ENCODE measurements at regions not wholly inside any gene's neighbourhood (a gene's known extent, or its start where the extent isn't known, plus 50 kb on each side); places are given as distances from the start of the nearest gene placed in this dataset.

GRCh38 chr10:128711806-128712205 is 585.6 kb upstream of the MKI67 start:
- no peak overlapping the region for H3K4me3 ChIP-seq (ENCODE audit: low read depth, low read length)
- TF ChIP-seq CTCF (IDR thresholded peaks at IDR 0.05; ENCODE audit: insufficient read depth, low read length, missing control alignments) = no peak
- no peak for DNase-seq (ENCODE audit: low read depth, low spot score)
- ChIA-PET POLR2A (no interaction called here), CTCF (no interaction called here)

- no peak for TF ChIP-seq CTCF (IDR thresholded peaks at IDR 0.05; ENCODE audit: insufficient read depth, low read length, missing control alignments)
- H3K4me3 ChIP-seq (ENCODE audit: low read depth, low read length) = no peak overlapping the region
- CTCF ChIA-PET = no interaction called here
- POLR2A ChIA-PET = no interaction called here
- DNase-seq (ENCODE audit: low read depth, low spot score) = no peak
Measured at GRCh38 chr10:128712661-128713400, 586.6 kb upstream of the MKI67 start.

GRCh38 chr10:128713471-128713870 is 587.2 kb upstream of the MKI67 start:
- no peak for DNase-seq (ENCODE audit: low read depth, low spot score)
- no peak overlapping the region for H3K4me3 ChIP-seq (ENCODE audit: low read depth, low read length)
- POLR2A ChIA-PET = no interaction called here
- TF ChIP-seq CTCF (IDR thresholded peaks at IDR 0.05; ENCODE audit: insufficient read depth, low read length, missing control alignments) = no peak
- CTCF ChIA-PET = no interaction called here

GRCh38 chr10:128713874-128714570 is 587.8 kb upstream of the MKI67 start:
- H3K4me3 ChIP-seq (ENCODE audit: low read depth, low read length) = no peak overlapping the region
- TF ChIP-seq CTCF (IDR thresholded peaks at IDR 0.05; ENCODE audit: insufficient read depth, low read length, missing control alignments) = no peak
- DNase-seq (ENCODE audit: low read depth, low spot score) = no peak
- POLR2A ChIA-PET = no interaction called here
- CTCF ChIA-PET = no interaction called here

- DNase-seq (ENCODE audit: low read depth, low spot score) = no peak
- TF ChIP-seq CTCF (IDR thresholded peaks at IDR 0.05; ENCODE audit: insufficient read depth, low read length, missing control alignments) = no peak
- H3K4me3 ChIP-seq (ENCODE audit: low read depth, low read length) = no peak overlapping the region
- POLR2A ChIA-PET = no interaction called here
- CTCF ChIA-PET = no interaction called here
Measured at GRCh38 chr10:128714644-128715415, 588.6 kb upstream of the MKI67 start.

GRCh38 chr10:128716181-128716580 is 590.0 kb upstream of the MKI67 start:
- H3K4me3 ChIP-seq (ENCODE audit: low read depth, low read length) = no peak overlapping the region
- no peak for TF ChIP-seq CTCF (IDR thresholded peaks at IDR 0.05; ENCODE audit: insufficient read depth, low read length, missing control alignments)
- ChIA-PET POLR2A (no interaction called here), CTCF (no interaction called here)
- no peak for DNase-seq (ENCODE audit: low read depth, low spot score)
